Forelimb muscle (tissue), 1 donor: ENCODE measurements at regions not wholly inside any gene's neighbourhood (a gene's known extent, or its start where the extent isn't known, plus 50 kb on each side); places are given as distances from the start of the nearest gene placed in this dataset.
A peak's percentile ranks its signal among the peaks of the same experiment; 100 is the strongest.
"Not testable (repeated sequence)": the region's sequence is repeated elsewhere in the genome, so short reads cannot be mapped to it uniquely, and the experiment has no call there.

Source experiments
- DNase-seq: peaks from one replicate; pipeline ENCODE4 v3.0.0-alpha.2; 2013; ENCODE audit warnings: low read depth

- no peak for DNase-seq
Measured at GRCh38 chr15:70578196-70578595, 185.2 kb downstream of the UACA start.

DNA sequence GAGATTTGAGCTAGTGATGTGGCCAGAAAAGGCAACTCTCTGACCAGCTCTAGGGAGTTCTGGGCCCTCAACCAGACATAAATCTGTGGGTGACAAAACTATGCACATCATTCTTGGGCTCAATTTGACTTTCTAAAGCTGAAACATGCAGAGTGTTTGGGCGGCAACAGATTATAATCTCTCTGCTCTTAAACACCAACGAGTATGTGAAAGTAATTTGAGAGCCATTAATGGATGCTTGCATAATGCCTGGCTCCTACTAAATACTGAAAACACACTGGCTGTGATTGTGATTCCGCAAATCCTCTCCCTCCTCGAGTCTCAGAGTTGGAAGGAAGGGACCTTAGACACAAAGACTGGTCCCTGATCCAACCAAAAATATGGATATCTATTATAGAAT, 186.7 kb downstream of the UACA start:
- DNase-seq = no peak

DNA sequence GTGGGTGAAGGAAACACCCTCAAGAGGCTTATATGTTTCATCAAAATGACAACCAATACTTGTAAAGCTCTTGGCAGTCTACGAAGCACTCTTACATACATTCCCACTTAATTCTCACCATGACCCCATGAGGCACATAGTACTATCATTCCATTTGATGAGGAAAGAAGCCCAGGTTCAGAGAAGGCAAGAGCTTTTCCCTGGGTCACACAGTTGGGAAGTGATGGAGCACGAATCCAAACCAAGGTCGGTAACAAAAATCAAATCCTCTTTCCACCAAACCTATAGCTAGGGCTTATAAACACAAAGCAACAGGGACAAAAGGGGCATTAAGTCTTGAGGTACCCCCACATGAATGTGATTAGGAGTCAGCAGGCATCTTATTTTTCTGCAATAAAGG, 187.1 kb downstream of the UACA start:
- no peak for DNase-seq

GRCh38 chr15:70575231-70576226, 187.8 kb downstream of the UACA start:
- DNase-seq = peak; percentile 75

DNA sequence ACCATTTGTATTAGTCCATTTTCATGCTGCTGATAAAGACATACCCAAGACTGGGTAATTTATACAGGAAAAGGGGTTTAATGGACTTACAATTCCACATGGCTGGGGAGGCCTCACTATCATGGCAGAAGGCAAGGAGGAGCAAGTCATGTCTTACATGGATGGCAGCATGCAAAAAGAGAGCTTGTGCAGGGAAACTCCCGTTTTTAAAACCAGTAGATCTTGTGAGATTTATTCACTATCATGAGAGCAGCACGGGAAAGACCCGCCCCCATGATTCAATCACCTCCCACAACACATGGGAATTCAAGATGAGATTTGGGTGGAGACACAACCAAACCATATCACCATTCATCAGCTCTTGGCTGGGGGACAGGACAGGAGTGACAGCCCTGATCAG, 189.0 kb downstream of the UACA start:
- not testable (repeated sequence) for DNase-seq

- DNase-seq = no peak
Measured at GRCh38 chr15:70573121-70573850, 190.1 kb downstream of the UACA start.

DNA sequence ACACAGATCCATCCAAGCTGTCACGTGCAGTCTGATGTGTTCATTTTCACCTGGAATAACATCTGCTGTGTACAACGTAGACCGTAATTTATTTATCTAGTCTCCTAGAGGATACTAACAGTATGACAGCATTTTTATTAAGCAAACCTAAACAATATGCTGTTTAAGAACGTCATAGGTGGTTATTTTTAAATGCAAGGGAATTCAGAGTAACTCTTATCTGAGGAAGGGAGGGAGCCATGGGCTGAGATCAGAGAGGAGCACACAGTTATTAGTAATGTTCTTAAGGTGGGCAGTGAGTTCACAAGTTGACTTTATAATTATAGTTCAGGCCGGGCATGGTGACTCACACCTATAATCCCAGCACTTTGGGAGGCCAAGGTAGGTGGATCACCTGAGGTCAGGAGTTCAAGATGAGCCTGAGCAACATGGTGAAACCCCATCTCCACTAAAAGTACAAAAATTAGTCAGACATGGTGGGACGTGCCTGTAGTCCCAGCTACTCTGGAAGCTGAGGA, 193.6 kb downstream of the UACA start:
- no peak for DNase-seq

DNA sequence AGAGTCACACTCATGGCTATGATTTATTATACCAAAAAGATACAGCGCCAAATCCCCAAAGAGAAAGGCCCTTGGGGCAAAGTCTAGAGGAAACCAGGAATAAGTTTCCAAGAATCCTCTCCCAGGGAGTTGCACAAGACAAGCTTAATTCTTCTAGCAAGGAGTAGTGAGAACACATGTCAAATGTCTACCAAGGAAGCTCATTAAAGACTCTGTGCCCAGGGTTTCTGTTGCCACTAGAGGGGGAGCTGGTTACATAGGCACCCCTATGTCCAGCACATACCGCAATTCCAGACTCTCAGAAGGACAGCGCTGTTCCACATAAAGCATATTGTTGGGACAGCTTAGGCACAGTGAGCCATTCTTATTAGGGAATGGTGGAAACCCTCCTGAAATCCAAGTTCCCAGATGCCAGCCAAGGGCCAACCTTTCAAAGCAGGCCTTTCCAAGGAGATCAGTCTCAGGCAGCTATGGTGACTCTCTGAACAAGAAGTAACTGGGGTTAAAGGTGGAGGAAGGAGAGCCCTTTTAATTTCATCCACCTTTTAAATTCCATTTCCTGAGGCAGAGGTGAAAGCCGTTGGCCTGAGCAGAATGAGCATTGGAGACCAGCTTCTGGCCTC, 194.2 kb downstream of the UACA start:
- no peak for DNase-seq

GRCh38 chr15:70566989-70567388, 196.4 kb downstream of the UACA start:
- no peak for DNase-seq

GRCh38 chr15:70566047-70566835, 197.1 kb downstream of the UACA start:
- DNase-seq = no peak

DNA sequence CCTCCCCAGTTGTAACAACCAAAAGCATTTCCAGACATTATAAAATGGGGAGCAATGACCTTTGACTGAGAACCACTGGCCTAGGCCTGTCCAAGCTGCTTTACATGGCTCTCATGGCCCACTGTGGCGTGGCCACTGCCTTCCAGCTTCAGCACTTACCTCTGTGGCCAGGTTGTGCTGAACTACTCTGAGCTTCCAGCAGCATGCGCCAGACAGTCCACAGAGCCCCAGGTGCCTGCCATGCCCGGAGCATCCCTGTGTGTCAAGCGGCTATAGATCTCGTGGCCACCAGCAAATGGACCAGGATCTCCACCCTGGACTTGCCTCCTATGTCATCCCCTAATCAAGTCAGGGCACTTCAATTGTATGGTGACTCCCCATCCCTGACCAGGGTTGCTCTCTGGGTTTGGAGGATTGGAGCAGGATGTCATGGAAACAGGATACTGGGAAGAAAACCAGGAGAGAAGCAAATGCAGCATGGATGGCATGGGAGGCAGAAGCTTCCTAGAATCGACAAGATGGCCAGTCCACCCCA, 199.7 kb downstream of the UACA start:
- DNase-seq = no peak

DNA sequence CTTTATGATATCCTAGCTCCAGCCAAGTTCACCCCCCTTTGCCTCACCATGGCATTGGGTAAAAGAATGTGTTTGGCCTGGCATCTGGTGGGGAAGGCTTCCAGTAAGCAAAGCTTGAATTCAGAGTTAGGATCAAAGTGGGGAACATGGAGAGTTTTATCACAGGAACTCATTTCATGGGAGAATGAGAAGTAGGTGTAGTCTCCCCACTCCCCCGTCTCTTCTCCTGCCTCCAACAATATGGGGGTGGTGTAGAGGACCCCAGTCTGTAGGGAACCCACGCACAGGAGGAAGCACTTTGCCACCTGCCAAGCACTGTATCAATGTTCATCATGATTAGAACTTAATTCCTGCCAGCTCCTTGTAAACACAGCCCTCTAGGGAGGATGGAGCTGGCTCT, 200.5 kb downstream of the UACA start:
- no peak for DNase-seq

GRCh38 chr15:70561885-70562284, 201.5 kb downstream of the UACA start:
- no peak for DNase-seq

DNA sequence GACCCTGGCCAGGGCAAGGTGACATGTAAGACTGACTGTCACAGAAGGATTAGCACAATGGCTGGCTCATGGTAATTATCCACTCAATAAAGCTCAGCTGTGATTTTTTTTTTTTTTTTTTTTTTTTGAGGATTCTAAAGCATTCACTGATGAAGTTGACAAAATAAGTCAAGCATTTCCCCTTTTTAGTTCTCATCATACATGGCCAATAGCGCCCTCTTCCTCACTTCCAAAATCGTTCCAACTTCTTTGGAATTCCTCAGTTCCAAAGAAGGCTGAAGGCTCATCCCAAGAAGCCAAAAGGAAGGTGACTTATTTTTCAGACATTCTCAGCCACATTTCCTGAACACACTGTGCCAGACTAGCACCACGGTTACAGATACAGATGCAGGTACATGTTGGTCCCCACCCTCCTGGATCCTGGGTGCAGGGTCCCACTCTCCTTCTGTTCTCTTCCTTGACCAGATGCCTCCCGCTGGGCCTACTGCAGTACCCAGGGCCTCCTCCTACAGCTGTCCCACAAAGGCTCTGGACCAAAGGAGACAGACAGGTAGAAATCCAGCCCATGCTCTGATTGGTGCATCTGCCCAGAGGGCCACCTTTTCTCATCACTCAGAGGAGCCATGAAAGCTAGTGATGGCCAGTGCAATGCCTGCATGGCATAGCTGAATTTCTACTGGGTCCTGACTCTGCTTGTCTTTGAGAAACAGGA, 202.6 kb downstream of the UACA start:
- no peak for DNase-seq

DNA sequence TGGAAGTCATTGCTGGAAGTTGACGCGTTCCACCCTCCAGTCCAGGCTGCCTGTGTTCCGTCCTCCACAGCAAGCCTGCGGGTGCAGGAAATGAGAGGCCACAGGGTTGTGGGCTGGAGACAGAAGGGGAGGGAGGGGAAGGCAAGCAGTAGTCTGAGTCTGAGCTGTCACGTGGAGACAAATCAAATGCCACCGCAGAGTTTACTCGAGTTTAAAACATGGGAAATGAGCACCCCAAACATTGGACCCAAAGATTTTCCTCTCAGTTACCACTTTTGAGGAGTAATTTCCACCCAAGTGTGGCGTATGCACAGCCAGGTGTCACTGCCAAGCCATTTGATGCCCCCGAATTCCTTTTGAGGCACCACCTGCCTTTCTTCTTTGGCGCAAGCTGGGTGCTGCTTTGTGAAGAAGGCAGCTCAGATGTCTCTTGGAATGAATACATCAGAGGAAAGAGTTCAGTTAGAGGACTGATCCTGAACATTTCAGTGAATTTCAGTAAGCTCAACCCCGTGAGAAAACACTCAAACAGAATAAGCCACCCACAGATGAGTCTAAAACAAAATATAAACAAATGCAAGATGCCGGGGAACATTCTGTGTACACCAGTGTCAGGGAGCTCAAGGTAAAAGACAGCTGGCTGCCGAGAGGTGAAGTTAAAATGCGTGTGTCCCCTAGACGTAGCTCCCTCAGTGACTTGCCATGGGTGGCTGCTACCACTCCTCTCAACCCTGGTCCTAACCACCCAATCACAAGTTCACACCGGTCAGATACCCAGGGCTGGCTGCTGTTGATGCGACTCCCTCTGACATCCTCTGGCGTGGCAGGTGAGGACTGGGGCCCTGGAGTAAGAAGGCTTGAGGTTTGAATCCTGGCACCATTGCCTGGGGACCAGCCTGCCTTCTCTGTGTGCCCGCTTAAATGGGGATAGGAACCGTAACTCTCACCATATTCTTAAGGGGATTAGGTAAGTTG, 203.8 kb downstream of the UACA start:
- DNase-seq = no peak

GRCh38 chr15:70558406-70559264, 204.7 kb downstream of the UACA start:
- no peak for DNase-seq

- no peak for DNase-seq
Measured at GRCh38 chr15:70557521-70558258, 205.7 kb downstream of the UACA start.

- no peak for DNase-seq
Measured at GRCh38 chr15:70556779-70557178, 206.6 kb downstream of the UACA start.
